ENCODE measurements at regions not wholly inside any gene's neighbourhood (a gene's known extent, or its start where the extent isn't known, plus 50 kb on each side); places are given as distances from the start of the nearest gene placed in this dataset.

- TF ChIP-seq POLR2A (IDR thresholded peaks at IDR 0.05) (no peak), CTCF (IDR thresholded peaks at IDR 0.05) (peak; percentile 6 to 33 (median 16))
Measured at GRCh38 chr4:73311428-73311827, 52.8 kb upstream of the ANKRD17 start.
